Effector memory CD8-positive, alpha-beta T cell (primary cell): ENCODE measurements at regions not wholly inside any gene's neighbourhood (a gene's known extent, or its start where the extent isn't known, plus 50 kb on each side); places are given as distances from the start of the nearest gene placed in this dataset.

ENCODE experiments used
- ATAC-seq: fragments of 150-1000 bp; cut with Tn5 transposase; replicated peaks from 2 replicates; pipeline ENCODE4 v1.10.0; 2021; ENCODE audit warnings: mild to moderate bottlenecking, moderate library complexity
- DNase-seq, 3 experiments: peaks; one replicate each; pipeline ENCODE4 v3.0.0; 2021
- H3K27ac Mint-ChIP-seq, 2 donors: one replicate each; pipeline ENCODE4 v1.8.0; 2022; ENCODE audit warnings: mild to moderate bottlenecking in 2 of 2, mixed read lengths in 2 of 2, moderate library complexity in 2 of 2
- H3K27me3 Mint-ChIP-seq, 2 donors: one replicate each; pipeline ENCODE4 v1.8.0; 2022; ENCODE audit warnings: mixed read lengths in 2 of 2
- H3K36me3 Mint-ChIP-seq: one replicate; pipeline ENCODE4 v1.8.0; 2022; ENCODE audit warnings: mild to moderate bottlenecking, moderate library complexity, mixed read lengths; ENCODE audit not compliant: insufficient read depth
- H3K4me1 Mint-ChIP-seq, 2 donors: one replicate each; pipeline ENCODE4 v1.8.0; 2022; ENCODE audit warnings: low read depth in 2 of 2, mixed read lengths in 2 of 2
- H3K4me3 Mint-ChIP-seq, 2 donors: one replicate each; pipeline ENCODE4 v1.8.0; 2022; ENCODE audit warnings: mild to moderate bottlenecking in 2 of 2, mixed read lengths in 2 of 2, moderate library complexity in 2 of 2
- H3K9me3 Mint-ChIP-seq, 2 donors: one replicate each; pipeline ENCODE4 v1.8.0; 2022; ENCODE audit warnings: mixed read lengths in 2 of 2

DNA sequence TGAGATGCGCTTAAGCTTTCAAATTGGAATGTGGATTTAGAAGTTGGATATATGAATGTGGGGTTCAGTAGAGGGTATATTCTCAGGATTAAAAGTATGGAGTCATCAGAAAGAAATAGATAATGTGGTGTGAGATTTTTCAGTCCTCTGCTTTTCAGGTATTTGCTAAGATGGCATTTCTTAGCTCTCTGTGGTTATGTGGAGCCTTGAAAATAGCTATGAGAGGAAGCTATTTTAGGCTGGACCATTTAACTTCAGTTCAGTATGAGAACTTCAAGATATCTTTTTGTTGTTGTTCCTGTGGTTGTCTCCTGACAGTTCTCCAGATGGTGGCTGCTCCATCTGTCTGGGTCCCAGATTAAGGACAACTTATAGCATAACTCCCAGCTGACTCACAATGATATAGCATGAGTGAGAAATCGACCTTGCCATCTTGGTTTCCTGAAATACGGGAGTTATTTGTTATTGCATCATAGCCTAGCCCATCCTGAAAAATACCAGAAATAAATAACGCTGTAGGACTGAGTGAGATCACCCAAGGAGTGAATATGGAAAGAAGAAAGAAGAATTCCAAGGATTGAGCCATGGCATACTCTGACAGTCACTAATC, 461.5 kb downstream of the ANXA1 start:
- Mint-ChIP-seq H3K36me3 (no peaks in the 10 kb centered on the region), H3K27me3 (no peaks in the 10 kb centered on the region), H3K27ac (no peak overlapping the region), H3K4me1 (no peaks in the 10 kb centered on the region), H3K4me3 (no peak overlapping the region), H3K9me3 (peaks cover under 1 to 17% of the 10 kb centered on the region in 2 donors)
- ATAC-seq = no peak
- DNase-seq = no peak

DNA sequence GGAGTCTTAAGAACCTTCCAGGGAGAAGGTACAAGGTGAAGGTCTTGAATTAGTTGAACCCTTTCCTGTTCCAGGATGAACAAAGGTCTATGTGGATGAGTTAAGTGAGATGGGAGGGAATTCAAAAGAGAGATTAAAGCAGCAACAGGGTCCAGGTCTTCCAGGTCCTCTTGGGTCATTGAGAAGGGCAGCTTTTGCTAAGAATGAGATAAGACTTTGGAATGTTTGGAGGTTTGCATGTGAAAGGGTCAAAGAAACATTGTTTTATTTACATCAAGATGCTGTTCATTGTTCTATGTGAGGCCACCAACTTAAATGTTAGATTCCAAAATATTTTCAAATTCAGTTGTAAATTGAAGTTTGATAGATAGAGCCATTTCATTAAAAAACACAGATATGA, 463.9 kb downstream of the ANXA1 start:
- no peak overlapping the region for H3K27ac Mint-ChIP-seq

DNA sequence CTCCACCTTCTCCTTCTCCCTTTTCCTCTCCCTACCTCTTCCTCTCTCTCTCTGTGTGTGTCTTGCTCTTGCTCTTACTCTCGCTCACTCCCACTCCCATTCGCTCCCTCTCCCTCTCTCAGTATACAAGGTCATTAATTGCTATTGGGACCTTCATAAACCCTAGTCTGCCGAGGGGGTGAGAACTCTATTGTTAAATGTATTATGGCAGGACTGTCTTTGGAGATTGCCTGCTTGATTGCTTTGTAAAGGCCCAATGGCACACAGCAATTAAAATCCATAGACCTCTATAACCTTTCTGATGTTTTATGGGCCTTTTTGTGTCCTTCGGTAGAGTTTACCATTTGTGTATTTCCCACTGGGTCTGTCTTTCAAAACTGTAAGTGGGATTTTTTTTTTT, 465.9 kb downstream of the ANXA1 start:
- DNase-seq (no peak), ATAC-seq (no peak)
- Mint-ChIP-seq H3K9me3 (peaks cover 8 to 18% of the 10 kb centered on the region in 2 donors), H3K4me3 (no peak overlapping the region), H3K27me3 (no peaks in the 10 kb centered on the region), H3K27ac (no peak overlapping the region), H3K36me3 (no peaks in the 10 kb centered on the region), H3K4me1 (no peaks in the 10 kb centered on the region)

More for the DNA sequence above, 463.9 kb downstream of the ANXA1 start:
- H3K9me3 Mint-ChIP-seq = peaks cover 8 to 23% of the 10 kb centered on the region in 2 donors
- ATAC-seq (no peak), DNase-seq (no peak)
- no peak overlapping the region for H3K4me3 Mint-ChIP-seq
- H3K27me3 Mint-ChIP-seq = no peaks in the 10 kb centered on the region
- no peaks in the 10 kb centered on the region for H3K36me3 Mint-ChIP-seq
- H3K4me1 Mint-ChIP-seq = no peaks in the 10 kb centered on the region

DNA sequence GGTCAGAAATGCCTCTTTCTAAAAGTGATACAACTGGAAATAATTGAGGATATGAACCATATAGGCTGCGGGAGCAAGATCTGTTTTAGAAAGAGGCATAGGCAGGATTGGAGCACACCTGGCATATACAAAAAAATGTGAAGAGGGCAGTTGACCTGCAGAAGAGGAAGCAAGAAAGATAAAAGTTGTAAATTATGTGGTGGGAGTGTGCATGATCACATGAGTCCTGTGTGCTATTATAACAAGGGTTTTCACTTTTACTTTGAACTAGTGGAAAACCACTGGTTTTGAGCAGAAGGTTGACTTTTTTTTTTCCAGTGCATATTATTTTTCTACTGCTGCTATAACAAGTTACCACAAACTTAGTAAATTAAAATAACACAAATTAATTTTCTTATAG, 489.3 kb downstream of the ANXA1 start:
- no peak for DNase-seq
- ATAC-seq = no peak
- H3K9me3 Mint-ChIP-seq = peaks cover 0 to 2% of the 10 kb centered on the region in 2 donors

DNA sequence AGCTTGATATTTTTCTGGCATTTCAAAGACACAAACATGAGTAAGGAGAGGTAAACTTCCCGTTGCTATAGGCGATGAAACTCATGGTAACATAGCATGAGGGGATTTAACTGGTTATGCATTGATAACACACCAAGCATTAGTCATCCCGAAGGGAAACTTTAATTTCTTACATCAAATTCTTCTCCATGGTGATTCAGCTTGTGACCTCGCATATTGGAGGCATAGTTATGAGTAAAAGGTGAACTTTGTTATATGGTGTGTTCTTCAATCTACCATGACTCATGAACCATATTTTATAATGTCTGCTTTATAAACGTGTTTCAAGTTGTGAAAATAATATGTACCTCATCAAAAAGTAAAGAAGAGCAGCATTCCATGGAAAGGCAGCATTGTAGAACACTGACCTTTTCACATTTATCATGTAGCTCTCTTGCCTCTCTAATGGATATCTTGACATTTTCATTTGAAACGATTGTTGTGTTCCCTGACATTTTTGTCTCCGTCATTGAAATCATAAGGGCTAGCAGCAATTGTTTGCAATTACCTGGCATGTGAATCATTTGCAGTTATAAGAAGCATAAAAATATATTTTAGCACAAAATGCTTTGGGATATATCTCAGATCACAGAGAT, 491.8 kb downstream of the ANXA1 start:
- ATAC-seq = no peak
- no peaks in the 10 kb centered on the region for H3K36me3 Mint-ChIP-seq

More for the DNA sequence above, 489.3 kb downstream of the ANXA1 start:
- Mint-ChIP-seq H3K27me3 (no peaks in the 10 kb centered on the region), H3K4me1 (no peaks in the 10 kb centered on the region), H3K4me3 (no peak overlapping the region), H3K36me3 (no peaks in the 10 kb centered on the region), H3K27ac (no peak overlapping the region)

DNA sequence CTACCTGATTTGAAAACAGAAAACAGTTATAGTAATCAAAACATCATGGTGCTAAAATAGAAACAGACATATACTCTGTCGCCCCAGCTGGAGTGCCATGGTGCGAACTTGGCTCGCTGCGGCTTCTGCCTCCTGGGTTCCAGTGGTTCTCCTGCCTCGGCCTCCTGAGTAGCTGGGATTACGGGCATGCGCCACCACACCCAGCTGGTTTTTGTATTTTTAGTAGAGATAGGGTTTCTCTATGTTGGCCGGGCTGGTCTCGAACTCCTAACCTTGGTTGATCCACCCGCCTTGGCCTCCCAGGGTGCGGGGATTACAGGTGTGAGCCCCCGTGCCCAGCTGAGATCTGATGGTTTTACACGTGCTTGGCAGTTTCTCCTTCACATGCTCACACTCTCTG, 495.9 kb downstream of the ANXA1 start:
- Mint-ChIP-seq H3K27me3 (no peaks in the 10 kb centered on the region), H3K27ac (no peak overlapping the region), H3K9me3 (peaks cover 3 to 16% of the 10 kb centered on the region in 2 donors), H3K4me1 (no peaks in the 10 kb centered on the region), H3K36me3 (no peaks in the 10 kb centered on the region), H3K4me3 (no peak overlapping the region)
- ATAC-seq (no peak), DNase-seq (no peak)

More for the DNA sequence above, 491.8 kb downstream of the ANXA1 start:
- peaks cover 3 to 16% of the 10 kb centered on the region in 2 donors for H3K9me3 Mint-ChIP-seq
- H3K4me1 Mint-ChIP-seq = no peaks in the 10 kb centered on the region
- DNase-seq = no peak
- no peaks in the 10 kb centered on the region for H3K27me3 Mint-ChIP-seq
- no peak overlapping the region for H3K27ac Mint-ChIP-seq
- no peak overlapping the region for H3K4me3 Mint-ChIP-seq

DNA sequence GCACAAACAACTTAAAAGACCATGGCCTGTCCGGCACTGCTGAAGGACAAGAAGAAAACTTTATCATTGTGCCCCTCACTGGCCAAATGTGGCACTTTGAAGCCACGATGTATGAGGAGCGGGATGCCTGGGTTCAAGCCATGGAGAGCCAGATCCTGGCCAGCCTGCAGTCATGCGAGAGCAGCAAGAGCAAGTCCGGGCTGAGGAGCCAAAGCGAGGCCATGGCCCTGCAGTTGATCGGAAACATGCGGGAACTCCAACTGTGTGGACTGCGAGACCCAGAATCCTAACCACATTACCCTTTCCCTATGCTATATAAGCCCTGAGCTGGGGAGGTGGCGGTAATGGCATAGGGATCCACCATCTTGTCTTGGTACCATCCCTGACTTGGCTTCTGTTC, 497.9 kb downstream of the ANXA1 start:
- Mint-ChIP-seq H3K27ac (no peak overlapping the region), H3K27me3 (no peaks in the 10 kb centered on the region), H3K4me1 (no peaks in the 10 kb centered on the region), H3K9me3 (peaks cover 5 to 28% of the 10 kb centered on the region in 2 donors), H3K36me3 (no peaks in the 10 kb centered on the region), H3K4me3 (no peak overlapping the region)
- ATAC-seq (no peak), DNase-seq (no peak)

DNA sequence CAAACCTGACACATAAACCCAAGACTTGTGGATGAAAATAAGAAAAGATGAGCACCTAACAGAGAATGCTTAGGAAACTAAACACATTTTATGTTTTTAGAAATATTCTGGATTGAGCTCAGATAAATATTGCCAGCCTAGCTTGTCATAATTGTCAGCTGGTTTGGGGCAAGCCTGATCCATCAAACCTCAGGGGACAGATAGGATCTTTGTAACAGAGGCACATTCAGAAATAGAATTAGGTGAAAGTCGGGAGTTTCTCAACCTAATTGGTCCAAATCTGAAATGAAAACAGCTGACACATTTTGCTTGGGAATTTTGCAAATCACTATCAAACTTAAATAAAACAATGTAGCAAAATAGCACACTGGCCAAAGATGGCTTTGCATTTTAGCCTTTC, 503.7 kb downstream of the ANXA1 start:
- peaks cover 3 to 19% of the 10 kb centered on the region in 2 donors for H3K9me3 Mint-ChIP-seq
- H3K4me3 Mint-ChIP-seq = no peak overlapping the region

DNA sequence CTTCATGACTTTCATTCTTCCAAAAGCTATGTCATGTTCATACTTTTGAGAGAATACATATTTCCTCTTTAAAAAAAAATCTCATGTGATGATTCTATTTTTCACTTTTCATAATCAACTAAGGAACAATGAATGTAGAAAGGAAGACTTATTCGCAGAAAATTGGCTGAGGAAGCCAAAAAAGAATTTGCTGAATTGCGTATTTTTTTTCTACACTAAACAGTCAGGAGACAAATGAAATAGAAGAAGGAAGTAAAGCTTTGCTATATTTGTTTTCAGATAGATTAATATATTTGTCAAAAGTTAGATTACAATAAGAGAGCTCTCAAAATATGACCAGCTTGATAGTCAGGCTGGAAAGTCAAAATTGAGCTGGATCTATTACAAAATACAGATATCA, 504.2 kb downstream of the ANXA1 start:
- no peak for ATAC-seq
- Mint-ChIP-seq H3K36me3 (no peaks in the 10 kb centered on the region), H3K9me3 (peaks cover 3 to 19% of the 10 kb centered on the region in 2 donors), H3K27ac (no peak overlapping the region), H3K4me3 (no peak overlapping the region), H3K4me1 (no peaks in the 10 kb centered on the region), H3K27me3 (no peaks in the 10 kb centered on the region)
- no peak for DNase-seq

More for the DNA sequence above, 503.7 kb downstream of the ANXA1 start:
- Mint-ChIP-seq H3K4me1 (no peaks in the 10 kb centered on the region), H3K36me3 (no peaks in the 10 kb centered on the region), H3K27ac (no peak overlapping the region), H3K27me3 (no peaks in the 10 kb centered on the region)
- ATAC-seq (no peak), DNase-seq (no peak)

DNA sequence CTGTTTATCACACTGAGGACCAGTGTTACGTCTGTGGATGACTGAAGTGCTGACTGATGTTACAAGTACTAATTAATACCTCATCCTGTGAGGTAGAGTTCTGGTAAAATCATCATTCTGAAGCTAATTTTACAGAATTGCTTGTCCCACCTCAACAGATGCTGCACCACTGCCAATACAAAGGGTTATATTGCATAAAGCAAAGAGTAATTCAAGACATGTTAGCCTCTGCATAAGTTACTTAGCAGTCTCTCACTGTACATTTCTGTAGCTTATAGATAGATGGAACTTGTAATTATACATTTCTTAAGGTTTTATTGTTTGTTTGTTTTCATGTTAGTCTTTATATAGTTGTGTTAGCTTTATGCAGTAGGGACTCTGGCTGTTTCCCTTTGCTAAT, 513.6 kb downstream of the ANXA1 start:
- Mint-ChIP-seq H3K9me3 (peaks cover 3 to 11% of the 10 kb centered on the region in 2 donors), H3K4me1 (no peaks in the 10 kb centered on the region), H3K27me3 (no peaks in the 10 kb centered on the region), H3K4me3 (no peak overlapping the region), H3K27ac (no peak overlapping the region), H3K36me3 (no peaks in the 10 kb centered on the region)
- ATAC-seq = no peak
- no peak for DNase-seq

DNA sequence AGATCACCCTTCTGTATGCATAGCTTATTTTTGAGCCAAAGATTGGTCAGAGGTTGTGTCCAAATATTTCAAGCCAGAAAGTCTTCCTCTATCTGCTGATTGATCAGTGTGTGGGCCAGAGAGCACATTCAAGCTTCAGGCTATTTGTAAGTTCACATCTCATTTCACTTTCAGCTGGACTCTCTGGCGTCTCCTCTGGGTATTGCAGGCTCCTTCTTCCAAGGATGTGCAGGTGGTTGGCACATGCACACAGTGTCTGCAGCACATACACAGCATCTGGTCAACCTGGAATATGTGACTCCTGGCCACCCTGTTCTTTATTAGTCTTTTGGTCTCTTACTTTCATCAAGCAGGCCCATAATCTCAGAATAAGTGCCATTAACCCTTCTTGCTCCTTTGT, 516.1 kb downstream of the ANXA1 start:
- no peaks in the 10 kb centered on the region for H3K36me3 Mint-ChIP-seq
- H3K27me3 Mint-ChIP-seq = no peaks in the 10 kb centered on the region
- DNase-seq = no peak
- no peak for ATAC-seq
- no peak overlapping the region for H3K4me3 Mint-ChIP-seq
- H3K4me1 Mint-ChIP-seq = no peaks in the 10 kb centered on the region
- H3K27ac Mint-ChIP-seq = no peak overlapping the region
- H3K9me3 Mint-ChIP-seq = peaks cover 11% of the 10 kb centered on the region in 2 donors

DNA sequence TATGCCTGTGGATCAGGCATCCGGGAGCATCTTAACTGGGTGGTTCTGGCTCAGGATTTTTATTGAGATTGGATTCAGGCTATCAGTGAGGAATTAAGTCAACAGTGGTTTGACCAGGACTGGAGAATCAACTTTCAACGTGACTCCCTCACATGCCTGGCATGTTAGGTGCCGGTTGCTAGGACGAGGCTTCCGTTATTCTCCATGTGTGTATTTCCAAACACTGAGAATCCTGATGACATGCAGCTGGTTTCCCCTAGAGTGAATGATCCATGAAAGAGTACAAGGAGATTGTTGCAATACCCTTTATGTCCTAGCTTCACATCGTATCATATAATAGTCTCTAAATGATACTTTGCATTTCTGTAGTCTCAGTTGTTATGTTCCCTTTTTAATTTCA, 529.2 kb downstream of the ANXA1 start:
- ATAC-seq (no peak), DNase-seq (no peak)
- no peaks in the 10 kb centered on the region for H3K36me3 Mint-ChIP-seq
- H3K4me1 Mint-ChIP-seq = no peaks in the 10 kb centered on the region
- H3K9me3 Mint-ChIP-seq = peaks cover 0 to under 1% of the 10 kb centered on the region in 2 donors
- H3K27me3 Mint-ChIP-seq = no peaks in the 10 kb centered on the region
- no peak overlapping the region for H3K4me3 Mint-ChIP-seq
- no peak overlapping the region for H3K27ac Mint-ChIP-seq

DNA sequence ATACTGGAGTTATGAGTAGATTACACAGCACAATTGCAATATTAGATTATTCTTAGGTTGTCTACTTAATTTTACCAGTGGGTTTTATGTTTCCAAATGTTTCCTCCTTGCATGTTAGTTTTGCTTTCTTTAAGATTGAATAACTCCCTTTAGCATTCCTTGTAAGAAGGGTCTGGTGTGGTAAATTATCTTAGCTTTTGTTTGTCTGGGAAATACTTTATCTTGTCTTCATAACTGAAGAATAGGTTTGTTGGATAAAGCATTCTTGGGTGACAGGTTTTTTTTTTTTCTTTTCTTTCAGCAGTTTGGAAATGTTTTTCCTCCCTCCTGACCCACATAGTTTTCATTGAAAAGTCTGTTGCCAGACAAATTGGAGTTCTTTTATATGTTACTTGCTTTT, 531.1 kb downstream of the ANXA1 start:
- DNase-seq = no peak
- ATAC-seq = no peak
- H3K27me3 Mint-ChIP-seq = no peaks in the 10 kb centered on the region
- H3K27ac Mint-ChIP-seq = no peak overlapping the region
- no peaks in the 10 kb centered on the region for H3K4me1 Mint-ChIP-seq
- H3K4me3 Mint-ChIP-seq = no peak overlapping the region
- no peaks in the 10 kb centered on the region for H3K36me3 Mint-ChIP-seq
- no peaks in the 10 kb centered on the region for H3K9me3 Mint-ChIP-seq

DNA sequence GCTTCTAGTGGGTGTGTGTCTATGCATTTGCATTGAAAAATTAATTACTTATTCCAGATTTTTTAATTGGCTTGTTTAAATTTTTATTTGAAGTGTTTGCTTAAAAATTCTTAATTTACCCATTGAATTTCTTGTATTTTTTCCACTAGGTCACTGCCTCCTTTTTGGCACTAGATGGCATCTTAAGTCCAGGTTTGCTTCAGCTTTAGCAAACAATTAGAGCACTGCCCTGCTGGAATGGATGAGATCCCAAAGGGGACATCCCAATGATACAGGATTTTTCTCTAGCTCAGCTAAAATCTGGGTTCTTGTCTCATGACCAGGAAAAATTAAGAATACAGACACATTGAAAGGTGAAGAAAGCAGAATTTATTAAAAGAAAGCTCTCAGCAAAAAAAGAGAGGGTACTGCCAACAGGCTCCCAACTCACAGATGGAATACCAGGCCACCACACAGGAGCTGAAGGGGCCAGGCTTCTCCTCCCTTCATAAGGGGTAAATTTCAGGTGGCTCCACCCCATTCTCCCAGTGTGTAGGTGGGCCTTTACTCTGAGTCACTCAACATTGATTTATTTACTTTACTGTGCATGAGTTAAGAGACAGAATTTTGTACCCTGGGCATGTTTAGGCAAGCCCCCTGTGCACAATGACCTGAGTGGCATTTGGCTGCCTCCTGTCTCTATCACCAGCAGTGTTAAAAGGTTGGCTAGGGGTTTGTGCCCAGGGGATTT, 532.4 kb downstream of the ANXA1 start:
- H3K4me1 Mint-ChIP-seq = no peaks in the 10 kb centered on the region
- no peaks in the 10 kb centered on the region for H3K36me3 Mint-ChIP-seq
- DNase-seq (no peak), ATAC-seq (no peak)
- H3K27me3 Mint-ChIP-seq = no peaks in the 10 kb centered on the region
- no peak overlapping the region for H3K4me3 Mint-ChIP-seq
- no peak overlapping the region for H3K27ac Mint-ChIP-seq
- H3K9me3 Mint-ChIP-seq = no peaks in the 10 kb centered on the region
